WI38 (cell line): ENCODE measurements at regions not wholly inside any gene's neighbourhood (a gene's known extent, or its start where the extent isn't known, plus 50 kb on each side); places are given as distances from the start of the nearest gene placed in this dataset.

Experiments
- H3K4me3 ChIP-seq: 2 replicates; pipeline ENCODE4 v1.5.1; 2011; ENCODE audit warnings: low read depth, mild to moderate bottlenecking, control low read depth, low read length
- TF ChIP-seq, protein P1 (sequence below): IDR thresholded peaks from 2 replicates; pipeline ENCODE4 v1.5.1; 2012; ENCODE audit warnings: low read depth, mild to moderate bottlenecking, control low read depth, low read length

DNA sequence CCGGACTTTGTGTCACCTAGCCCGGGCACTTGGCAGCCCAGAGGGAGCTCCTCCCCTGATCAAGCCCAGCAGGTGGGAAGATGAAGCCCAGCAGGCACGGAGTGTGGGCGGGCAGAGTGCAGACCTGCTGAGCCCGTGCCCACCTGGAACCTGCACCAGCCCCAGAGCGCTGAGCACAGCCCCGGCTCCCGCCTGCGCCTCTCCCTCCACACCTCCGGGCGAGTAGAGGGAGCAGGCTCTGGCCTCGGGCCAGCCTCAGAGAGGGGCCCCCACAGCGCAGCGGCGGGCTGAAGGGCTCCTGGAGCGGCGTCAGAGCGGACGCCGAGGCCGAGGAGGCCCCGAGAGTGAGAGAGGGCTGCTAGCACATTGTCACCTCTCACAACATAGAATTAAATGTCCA, 257.7 kb downstream of the VGLL3 start:
- TF ChIP-seq, protein P1, sequence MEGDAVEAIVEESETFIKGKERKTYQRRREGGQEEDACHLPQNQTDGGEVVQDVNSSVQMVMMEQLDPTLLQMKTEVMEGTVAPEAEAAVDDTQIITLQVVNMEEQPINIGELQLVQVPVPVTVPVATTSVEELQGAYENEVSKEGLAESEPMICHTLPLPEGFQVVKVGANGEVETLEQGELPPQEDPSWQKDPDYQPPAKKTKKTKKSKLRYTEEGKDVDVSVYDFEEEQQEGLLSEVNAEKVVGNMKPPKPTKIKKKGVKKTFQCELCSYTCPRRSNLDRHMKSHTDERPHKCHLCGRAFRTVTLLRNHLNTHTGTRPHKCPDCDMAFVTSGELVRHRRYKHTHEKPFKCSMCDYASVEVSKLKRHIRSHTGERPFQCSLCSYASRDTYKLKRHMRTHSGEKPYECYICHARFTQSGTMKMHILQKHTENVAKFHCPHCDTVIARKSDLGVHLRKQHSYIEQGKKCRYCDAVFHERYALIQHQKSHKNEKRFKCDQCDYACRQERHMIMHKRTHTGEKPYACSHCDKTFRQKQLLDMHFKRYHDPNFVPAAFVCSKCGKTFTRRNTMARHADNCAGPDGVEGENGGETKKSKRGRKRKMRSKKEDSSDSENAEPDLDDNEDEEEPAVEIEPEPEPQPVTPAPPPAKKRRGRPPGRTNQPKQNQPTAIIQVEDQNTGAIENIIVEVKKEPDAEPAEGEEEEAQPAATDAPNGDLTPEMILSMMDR = no peak
- H3K4me3 ChIP-seq = no peak overlapping the region

DNA sequence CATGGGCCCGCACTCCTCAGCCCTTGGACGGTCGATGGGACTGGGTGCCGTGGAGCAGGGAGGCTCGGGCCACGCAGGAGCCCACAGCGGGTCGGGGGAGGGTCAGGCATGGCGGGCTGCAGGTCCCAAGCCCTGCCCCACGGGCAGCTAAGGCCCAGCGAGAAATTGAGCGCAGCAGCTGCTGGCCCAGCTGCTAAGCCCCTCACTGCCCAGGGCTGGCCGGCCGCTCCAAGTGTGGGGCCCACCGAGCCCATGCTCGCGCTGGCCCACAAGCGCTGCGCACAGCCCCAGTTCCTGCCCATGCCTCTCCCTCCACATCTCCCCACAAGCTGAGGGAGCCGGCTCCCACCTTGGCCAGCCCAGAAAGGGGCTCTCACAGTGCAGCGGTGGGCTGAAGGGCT, 259.4 kb downstream of the VGLL3 start:
- TF ChIP-seq, protein P1 = no peak
- H3K4me3 ChIP-seq = no peak overlapping the region

DNA sequence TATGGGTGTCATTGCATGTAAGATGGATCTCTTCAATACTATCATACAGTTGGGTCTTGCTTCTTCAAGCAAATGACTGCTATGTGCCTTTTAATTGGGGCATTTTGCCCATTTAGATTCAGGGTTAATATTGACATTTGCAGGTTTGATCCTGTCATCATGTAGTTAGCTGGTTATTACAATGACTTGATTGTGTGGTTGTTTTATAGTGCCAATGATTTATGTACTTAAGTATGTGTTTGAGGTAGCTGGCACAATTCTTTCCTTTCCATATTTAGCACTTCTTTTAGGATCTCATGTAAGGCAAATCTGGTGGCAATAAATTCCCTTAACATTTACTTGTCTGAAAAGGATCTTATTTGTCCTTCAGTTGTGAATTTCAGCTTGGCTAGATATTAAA, 267.5 kb downstream of the VGLL3 start:
- TF ChIP-seq, protein P1 = no peak
- no peak overlapping the region for H3K4me3 ChIP-seq

DNA sequence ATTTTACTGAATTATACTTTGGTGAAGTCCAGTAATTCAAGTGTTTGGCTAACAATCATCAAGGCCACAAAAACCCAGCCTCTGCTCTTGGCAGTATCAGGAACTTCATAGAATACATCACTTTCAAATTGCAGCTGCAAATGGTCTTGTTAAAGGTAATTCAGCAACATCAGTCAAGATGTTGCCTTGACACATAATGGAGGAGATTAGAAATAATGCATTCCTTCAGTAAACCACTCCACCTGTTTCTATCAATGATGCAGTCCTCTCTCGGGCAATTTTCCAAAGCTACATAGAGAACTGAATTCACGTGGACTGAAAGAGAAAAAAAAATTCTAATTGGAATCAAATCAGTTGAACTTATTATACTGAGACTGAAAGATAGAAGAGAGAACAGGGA, 279.3 kb downstream of the VGLL3 start:
- no peak overlapping the region for H3K4me3 ChIP-seq
- TF ChIP-seq, protein P1 = no peak

DNA sequence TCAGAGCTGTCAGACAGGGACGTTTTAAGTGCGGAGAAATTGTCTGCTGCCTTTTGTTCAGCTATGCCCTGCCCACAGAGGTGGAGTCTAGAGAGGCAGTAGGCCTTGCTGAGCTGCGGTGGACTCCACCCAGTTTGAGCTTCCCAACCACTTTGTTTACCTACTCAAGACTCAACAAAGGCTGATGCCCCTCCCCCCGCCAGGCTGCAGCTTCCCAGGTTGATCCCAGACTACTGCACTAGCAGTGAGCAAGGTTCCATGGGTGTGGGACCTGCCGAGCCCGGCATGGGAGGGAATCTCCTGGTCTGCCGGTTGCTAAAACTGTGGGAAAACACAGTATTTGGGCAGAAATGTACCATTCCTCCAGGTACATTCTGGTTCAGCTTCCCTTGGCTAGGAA, 282.1 kb downstream of the VGLL3 start:
- TF ChIP-seq, protein P1 = no peak
- no peak overlapping the region for H3K4me3 ChIP-seq

DNA sequence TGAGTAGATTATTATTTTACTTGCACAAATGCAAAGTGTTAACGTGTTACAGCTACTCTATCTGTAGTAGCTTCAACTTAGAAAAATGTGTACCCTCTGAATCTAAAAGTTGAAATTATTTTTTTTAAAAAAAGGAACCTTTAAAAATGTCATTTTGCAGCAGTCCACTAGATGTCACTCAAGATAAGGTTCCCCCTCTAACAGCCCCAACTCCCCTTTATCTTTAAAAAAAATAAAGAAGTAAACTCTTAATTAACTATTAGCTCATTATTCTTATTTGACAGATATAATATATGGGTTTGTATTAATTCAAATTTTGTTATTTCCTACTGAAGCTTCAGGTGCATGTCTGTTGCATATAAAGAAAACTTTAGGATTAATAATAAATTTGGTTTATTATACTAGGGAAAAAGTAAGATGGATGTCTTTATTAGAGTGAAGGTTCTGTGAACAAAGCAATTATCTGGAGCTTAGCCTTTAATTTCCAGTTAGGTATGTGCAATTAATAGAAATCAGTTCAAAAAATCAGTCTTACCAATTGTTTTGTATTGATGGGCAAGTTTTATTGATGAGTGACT, 288.5 kb downstream of the VGLL3 start:
- no peak overlapping the region for H3K4me3 ChIP-seq
- TF ChIP-seq, protein P1 = peak; percentile 45; the same call in 1 of the 2 replicates

DNA sequence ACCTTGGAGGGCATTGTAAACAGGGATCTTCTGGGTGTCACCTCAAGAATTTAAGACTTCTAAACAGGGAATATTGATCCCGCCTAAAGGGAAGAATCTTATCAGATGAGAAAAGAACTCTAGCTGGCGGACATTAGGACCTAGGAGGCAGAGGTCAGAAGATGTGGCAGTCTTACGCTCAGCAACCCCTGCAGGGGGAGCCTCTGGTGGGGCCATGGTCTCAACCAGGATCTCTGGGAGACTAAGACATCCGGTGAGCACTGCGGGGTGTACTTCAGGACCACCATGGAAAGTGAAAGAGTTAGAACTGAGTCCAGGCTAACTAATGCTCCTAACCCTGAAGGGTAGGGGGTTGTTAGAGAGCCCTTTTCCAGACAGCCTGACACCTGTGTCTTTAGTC, 295.2 kb downstream of the VGLL3 start:
- TF ChIP-seq, protein P1 = no peak
- no peak overlapping the region for H3K4me3 ChIP-seq
